Dendritic cell treated with granulocyte-macrophage colony-stimulating factor and Interleukin-4, amounts not matched to agents 40 ng/mL and 50 ng/mL, for 4 days (primary cell): ENCODE measurements at regions not wholly inside any gene's neighbourhood (a gene's known extent, or its start where the extent isn't known, plus 50 kb on each side); places are given as distances from the start of the nearest gene placed in this dataset.

Experiments used
- H3K27ac Mint-ChIP-seq: one replicate; pipeline ENCODE4 v1.8.0; 2022; ENCODE audit warnings: mild to moderate bottlenecking, mixed read lengths
- H3K27me3 Mint-ChIP-seq: one replicate; pipeline ENCODE4 v1.8.0; 2022; ENCODE audit warnings: mild to moderate bottlenecking, mixed read lengths
- H3K36me3 Mint-ChIP-seq: one replicate; pipeline ENCODE4 v1.8.0; 2022; ENCODE audit warnings: low read depth, mixed read lengths
- H3K4me1 Mint-ChIP-seq: one replicate; pipeline ENCODE4 v1.8.0; 2022; ENCODE audit warnings: low read depth, mixed read lengths
- H3K4me3 Mint-ChIP-seq: one replicate; pipeline ENCODE4 v1.8.0; 2022; ENCODE audit warnings: mild to moderate bottlenecking, moderate library complexity, mixed read lengths
- H3K9me3 Mint-ChIP-seq: one replicate; pipeline ENCODE4 v1.8.0; 2022; ENCODE audit warnings: mixed read lengths
- intact Hi-C: fragments of 100-400 bp; cut with micrococcal nuclease; formaldehyde crosslinking; loops from one replicate; pipeline ENCODE4 v1.15.0; 2022

- H3K4me3 Mint-ChIP-seq: no peak overlapping the region
- intact Hi-C loops: no loop called here
- no peaks in the 10 kb centered on the region for H3K4me1 Mint-ChIP-seq
- H3K36me3 Mint-ChIP-seq: no peaks in the 10 kb centered on the region
- no peak overlapping the region for H3K27ac Mint-ChIP-seq
- H3K9me3 Mint-ChIP-seq: peaks cover 49% of the 10 kb centered on the region
- H3K27me3 Mint-ChIP-seq: no peaks in the 10 kb centered on the region
Observed at GRCh38 chr5:5954275-5954598, 424.1 kb downstream of the MED10 start.

DNA sequence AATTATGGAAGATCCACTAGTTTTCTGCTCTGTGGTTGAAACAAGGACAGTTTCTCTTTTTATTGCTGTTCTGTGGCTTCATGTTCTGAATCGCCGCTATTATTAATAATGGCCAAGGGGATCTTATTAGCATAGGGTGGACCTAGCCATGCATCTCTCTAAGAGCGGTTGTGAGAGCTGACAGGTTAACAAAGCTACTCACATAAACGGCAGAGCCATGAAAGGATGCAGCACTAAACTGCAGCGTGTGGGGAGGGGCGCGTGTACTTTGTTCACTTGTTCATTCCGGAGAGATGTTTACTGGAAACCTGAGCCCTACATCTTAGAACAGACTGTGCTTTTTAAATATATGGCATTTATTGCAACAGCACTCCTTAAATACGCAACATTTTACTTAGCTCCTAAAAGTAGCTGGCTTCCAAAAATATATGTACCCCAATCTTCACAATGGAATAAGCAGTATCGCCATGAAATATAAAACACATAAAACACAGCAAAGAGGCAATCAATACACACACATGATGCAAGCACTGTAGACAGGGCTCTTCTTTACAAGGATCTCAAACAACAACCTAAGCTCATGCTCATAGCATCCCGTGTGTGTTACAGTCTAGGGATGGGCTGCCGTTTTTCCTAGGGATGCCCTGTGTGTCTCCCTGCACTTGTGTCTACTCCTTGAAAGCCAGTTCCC lies 424.6 kb downstream of the MED10 start:
- Mint-ChIP-seq H3K27ac (no peak overlapping the region), H3K36me3 (no peaks in the 10 kb centered on the region), H3K4me1 (no peaks in the 10 kb centered on the region), H3K9me3 (peaks cover 49% of the 10 kb centered on the region), H3K4me3 (no peak overlapping the region), H3K27me3 (no peaks in the 10 kb centered on the region)
- intact Hi-C loops: no loop called here

GRCh38 chr5:5951953-5952352 lies 426.4 kb downstream of the MED10 start:
- H3K4me1 Mint-ChIP-seq: no peaks in the 10 kb centered on the region

DNA sequence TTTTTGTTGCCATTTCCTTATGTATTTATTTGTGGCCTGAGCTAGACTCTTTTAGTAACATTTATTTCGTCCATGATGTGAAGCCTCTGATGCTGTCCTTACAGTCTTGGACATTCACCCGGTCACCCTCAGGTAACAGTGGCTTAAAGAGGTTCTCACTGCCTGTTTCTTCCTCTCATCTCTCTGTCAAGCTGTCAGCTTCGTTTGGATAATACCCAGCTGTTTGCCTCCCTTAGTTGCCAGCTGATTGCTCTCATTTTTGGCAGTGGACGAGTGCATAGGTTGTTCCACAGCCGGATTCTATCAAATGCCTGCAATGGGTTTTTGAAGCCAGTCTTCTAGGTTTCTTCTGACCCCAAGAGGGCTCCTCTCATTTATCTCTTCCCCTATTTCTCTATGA lies 427.7 kb downstream of the MED10 start:
- no peaks in the 10 kb centered on the region for H3K27me3 Mint-ChIP-seq
- no peak overlapping the region for H3K27ac Mint-ChIP-seq
- H3K4me3 Mint-ChIP-seq: no peak overlapping the region
- peaks cover 28% of the 10 kb centered on the region for H3K9me3 Mint-ChIP-seq
- intact Hi-C loops: no loop called here
- no peaks in the 10 kb centered on the region for H3K4me1 Mint-ChIP-seq
- H3K36me3 Mint-ChIP-seq: no peaks in the 10 kb centered on the region

More at GRCh38 chr5:5951953-5952352, 426.4 kb downstream of the MED10 start:
- Mint-ChIP-seq H3K9me3 (peaks cover 36% of the 10 kb centered on the region), H3K27me3 (no peaks in the 10 kb centered on the region), H3K36me3 (no peaks in the 10 kb centered on the region), H3K4me3 (no peak overlapping the region), H3K27ac (no peak overlapping the region)
- intact Hi-C loops: no loop called here

DNA sequence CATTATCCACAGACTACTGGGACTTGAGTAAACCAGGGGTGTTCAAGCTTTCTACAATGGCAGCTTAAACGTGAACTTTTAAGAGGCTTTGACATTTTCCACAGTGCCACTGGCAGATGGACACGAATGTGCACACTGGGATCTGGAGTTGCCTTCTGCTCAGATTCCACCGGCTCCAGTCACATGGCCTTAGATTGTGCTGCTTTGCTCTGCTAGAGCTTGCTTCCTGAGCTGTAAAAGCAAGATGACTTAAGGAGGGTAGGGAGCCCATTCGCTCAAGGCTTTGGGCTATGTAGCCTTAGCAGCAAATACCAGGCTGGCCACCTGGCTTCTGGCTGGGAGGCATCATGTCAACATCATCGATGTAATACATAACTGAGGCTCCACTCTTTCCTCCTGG lies 436.9 kb downstream of the MED10 start:
- H3K9me3 Mint-ChIP-seq: no peaks in the 10 kb centered on the region
- H3K27ac Mint-ChIP-seq: no peak overlapping the region
- no peaks in the 10 kb centered on the region for H3K27me3 Mint-ChIP-seq
- H3K36me3 Mint-ChIP-seq: no peaks in the 10 kb centered on the region
- H3K4me3 Mint-ChIP-seq: no peak overlapping the region
- no peaks in the 10 kb centered on the region for H3K4me1 Mint-ChIP-seq
- intact Hi-C loops: no loop called here

DNA sequence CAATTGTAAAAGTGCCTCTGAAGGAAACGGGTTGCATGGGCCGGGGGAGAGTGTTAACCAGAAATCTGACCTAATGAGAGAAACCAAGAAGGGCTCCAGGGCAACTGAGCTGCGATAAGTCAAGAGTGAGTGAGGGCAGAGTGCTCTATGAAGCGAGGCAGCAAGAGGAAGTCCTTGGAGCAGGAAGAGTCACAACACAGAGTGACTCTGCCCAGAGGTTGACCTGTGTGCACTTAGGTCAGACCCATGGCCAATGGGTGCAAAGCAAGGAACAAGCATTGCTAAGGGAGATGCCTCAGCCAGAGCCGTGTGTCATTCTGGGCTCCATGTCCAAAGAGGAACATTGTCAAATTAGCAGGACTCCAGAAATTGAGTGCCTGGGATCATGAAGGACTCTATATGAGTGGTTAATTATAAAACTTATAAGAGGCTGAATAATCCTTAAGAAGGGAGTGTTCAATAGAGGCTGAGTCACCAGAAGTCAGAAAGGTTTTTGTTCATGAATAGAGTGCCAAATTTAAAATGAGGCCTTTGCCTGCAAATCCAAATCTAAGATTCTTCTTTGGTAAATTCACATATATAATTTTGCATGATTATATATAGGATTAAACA lies 438.5 kb downstream of the MED10 start:
- Mint-ChIP-seq H3K4me3 (no peak overlapping the region), H3K4me1 (no peaks in the 10 kb centered on the region), H3K27ac (no peak overlapping the region), H3K36me3 (no peaks in the 10 kb centered on the region), H3K9me3 (no peaks in the 10 kb centered on the region), H3K27me3 (no peaks in the 10 kb centered on the region)
- intact Hi-C loops: no loop called here

DNA sequence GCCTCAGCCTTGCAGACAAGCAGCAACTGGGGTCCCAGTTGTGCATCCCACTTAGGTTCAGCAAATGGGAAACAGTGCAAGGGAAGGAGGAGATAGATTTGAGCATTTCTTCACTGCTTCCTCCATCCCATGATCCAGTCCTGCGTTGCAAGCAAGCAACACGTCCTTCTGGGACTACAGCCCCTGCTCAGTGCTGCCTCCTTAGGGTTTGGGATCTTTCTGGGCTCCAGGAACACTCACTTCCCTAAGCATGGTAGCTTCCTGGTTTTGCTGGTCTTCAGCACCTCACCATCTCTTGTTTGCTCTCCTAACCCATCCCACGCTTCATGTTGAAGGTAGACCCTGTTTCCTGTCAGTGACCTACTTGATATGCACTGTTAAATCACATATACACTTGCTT lies 444.7 kb downstream of the MED10 start:
- intact Hi-C loops: no loop called here
- H3K4me1 Mint-ChIP-seq: no peaks in the 10 kb centered on the region
- no peaks in the 10 kb centered on the region for H3K27me3 Mint-ChIP-seq
- no peaks in the 10 kb centered on the region for H3K36me3 Mint-ChIP-seq
- no peak overlapping the region for H3K27ac Mint-ChIP-seq
- no peak overlapping the region for H3K4me3 Mint-ChIP-seq
- no peaks in the 10 kb centered on the region for H3K9me3 Mint-ChIP-seq

- Mint-ChIP-seq H3K27me3 (no peaks in the 10 kb centered on the region), H3K27ac (no peak overlapping the region), H3K36me3 (no peaks in the 10 kb centered on the region), H3K4me3 (no peak overlapping the region), H3K9me3 (no peaks in the 10 kb centered on the region), H3K4me1 (no peaks in the 10 kb centered on the region)
- intact Hi-C loops: no loop called here
Observed at GRCh38 chr5:5932824-5933223, 445.5 kb downstream of the MED10 start.

DNA sequence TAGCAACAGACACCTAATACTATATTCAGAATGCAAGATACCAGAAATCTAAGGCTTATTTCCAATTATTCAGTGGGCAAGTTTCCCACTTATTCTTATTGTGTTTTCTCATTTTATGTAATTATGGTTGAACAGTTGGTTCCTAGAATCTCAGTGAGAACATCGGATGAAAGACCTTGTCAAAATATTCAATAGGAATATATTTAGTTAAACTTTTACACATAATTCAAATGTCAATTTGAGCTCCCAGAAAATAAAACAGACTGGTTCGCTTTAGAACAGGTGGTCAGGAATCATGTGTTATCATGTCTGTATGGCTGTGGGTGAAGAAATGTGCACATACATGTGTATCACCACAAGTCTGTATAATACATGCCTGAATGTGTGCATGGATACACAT lies 447.8 kb downstream of the MED10 start:
- no peaks in the 10 kb centered on the region for H3K27me3 Mint-ChIP-seq
- no peak overlapping the region for H3K27ac Mint-ChIP-seq
- H3K36me3 Mint-ChIP-seq: no peaks in the 10 kb centered on the region
- H3K4me1 Mint-ChIP-seq: no peaks in the 10 kb centered on the region
- intact Hi-C loops: no loop called here
- no peak overlapping the region for H3K4me3 Mint-ChIP-seq
- H3K9me3 Mint-ChIP-seq: no peaks in the 10 kb centered on the region

DNA sequence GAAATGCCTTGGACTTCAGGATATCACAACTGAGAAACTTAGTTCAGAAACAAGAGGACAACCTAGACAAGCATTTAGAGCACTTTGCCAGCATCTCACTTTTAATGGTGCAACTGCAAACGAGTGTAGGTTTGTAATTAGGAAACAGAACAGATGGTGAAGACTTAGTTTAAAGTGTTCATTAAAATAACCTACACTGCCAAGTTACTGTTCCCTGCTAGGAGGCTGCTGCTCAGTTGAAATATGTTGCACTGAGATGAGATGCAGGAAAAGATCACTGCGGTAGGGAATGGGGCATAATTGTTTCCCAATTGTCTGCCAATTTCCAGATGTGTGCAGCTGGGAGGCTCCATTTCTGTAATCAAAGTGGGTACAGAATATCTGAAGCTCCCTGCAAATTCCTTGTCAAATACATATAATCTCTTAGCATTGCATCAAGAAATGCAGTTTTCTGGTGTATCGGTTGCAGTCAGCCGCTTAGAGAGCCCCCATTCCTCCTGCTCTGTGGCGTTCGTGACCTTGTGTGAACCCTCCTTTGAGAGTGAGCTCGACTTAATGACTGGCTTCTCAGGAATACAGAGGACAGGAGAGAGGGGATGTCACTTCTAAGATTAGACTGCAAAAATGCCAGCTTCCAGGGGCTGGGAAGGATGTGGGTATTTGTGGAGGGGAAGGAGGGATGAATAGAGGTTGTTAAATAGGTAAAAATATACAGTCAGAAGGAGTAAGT lies 448.9 kb downstream of the MED10 start:
- H3K36me3 Mint-ChIP-seq: no peaks in the 10 kb centered on the region
- H3K9me3 Mint-ChIP-seq: no peaks in the 10 kb centered on the region
- H3K27ac Mint-ChIP-seq: no peak overlapping the region
- H3K27me3 Mint-ChIP-seq: no peaks in the 10 kb centered on the region
- intact Hi-C loops: no loop called here
- no peaks in the 10 kb centered on the region for H3K4me1 Mint-ChIP-seq
- no peak overlapping the region for H3K4me3 Mint-ChIP-seq

DNA sequence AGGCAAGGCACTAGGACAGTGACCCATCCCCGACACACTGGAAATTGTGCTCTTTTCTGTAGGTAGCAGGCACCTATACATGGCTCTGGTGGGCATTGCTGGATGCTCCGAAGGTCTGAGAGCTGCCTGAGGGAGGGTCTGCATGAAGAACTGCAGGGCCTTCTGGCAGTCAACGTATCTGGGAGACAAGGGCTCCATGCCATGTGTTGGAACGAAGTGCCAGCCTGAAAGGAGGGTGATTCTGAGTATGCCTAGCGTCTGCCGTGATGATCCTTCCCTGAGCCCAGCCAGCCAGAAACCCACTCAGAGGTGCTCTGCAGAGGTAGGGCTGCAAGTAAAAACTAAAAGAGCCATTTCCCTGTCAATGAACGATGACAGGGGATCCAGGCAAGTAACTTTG lies 453.2 kb downstream of the MED10 start:
- H3K9me3 Mint-ChIP-seq: no peaks in the 10 kb centered on the region
- no peaks in the 10 kb centered on the region for H3K36me3 Mint-ChIP-seq
- H3K4me3 Mint-ChIP-seq: no peak overlapping the region
- intact Hi-C loops: no loop called here
- no peak overlapping the region for H3K27ac Mint-ChIP-seq
- H3K27me3 Mint-ChIP-seq: no peaks in the 10 kb centered on the region
- H3K4me1 Mint-ChIP-seq: no peaks in the 10 kb centered on the region

DNA sequence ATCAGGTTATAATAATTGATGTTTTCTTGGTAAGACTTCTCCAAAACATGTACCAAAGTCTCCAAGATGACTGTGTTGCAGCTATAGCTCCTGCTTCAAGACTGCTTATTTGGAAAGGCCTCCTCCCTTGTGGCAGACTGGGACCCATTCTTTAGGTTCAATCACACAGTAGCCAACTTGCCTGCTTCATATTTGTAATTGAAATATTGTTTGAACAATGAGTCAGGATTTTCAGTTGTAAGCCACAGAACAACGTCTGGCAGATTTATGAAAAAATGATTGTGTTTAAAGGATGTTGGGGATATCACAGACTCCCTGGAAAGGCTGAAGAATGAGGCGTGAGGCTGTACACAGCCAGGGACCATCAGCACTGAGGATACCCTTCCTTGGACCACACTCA lies 458.9 kb downstream of the MED10 start:
- H3K4me3 Mint-ChIP-seq: no peak overlapping the region
- no peaks in the 10 kb centered on the region for H3K9me3 Mint-ChIP-seq
- no peaks in the 10 kb centered on the region for H3K4me1 Mint-ChIP-seq
- intact Hi-C loops: no loop called here
- H3K27ac Mint-ChIP-seq: no peak overlapping the region
- no peaks in the 10 kb centered on the region for H3K27me3 Mint-ChIP-seq
- H3K36me3 Mint-ChIP-seq: no peaks in the 10 kb centered on the region

DNA sequence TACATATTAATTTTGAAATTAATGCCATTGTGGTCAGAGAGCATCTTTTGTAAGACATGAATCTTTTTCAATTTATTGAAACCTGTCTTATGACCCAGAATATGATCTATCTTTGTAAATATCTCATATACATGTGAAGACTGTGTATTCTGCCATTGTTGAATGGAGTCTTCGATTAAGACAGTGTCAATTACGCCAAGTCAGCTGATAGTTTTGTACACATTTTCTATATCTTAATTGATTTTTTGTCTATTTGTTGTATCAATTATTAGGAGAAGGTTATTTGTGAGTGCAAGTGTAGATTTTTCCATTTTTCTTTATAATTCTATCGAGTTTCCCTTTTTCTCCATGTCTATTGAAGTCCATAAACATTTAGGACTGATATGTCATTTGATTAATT lies 471.6 kb downstream of the MED10 start:
- Mint-ChIP-seq H3K4me1 (no peaks in the 10 kb centered on the region), H3K27ac (no peak overlapping the region), H3K9me3 (no peaks in the 10 kb centered on the region), H3K27me3 (no peaks in the 10 kb centered on the region), H3K36me3 (no peaks in the 10 kb centered on the region), H3K4me3 (no peak overlapping the region)
- intact Hi-C loops: no loop called here

DNA sequence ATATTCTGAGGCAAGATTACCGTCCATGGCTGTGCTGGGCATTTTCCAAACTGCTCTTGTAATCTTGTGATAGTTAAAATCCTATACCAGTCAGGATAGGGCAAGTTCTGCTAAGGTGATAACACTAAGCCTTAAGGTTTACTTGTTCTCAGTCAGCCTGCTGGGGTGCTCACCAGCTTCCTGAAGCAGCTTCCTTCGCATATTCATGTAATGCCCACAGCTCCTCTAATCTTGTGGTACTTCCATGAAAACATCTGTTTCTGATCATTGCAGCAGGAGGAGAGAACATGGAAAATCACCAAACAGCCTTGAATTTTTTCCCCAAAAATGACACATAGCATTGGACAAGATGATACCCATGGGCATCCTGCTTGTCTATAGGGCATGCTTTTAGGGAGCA lies 473.2 kb downstream of the MED10 start:
- H3K27me3 Mint-ChIP-seq: no peaks in the 10 kb centered on the region
- intact Hi-C loops: no loop called here
- H3K4me1 Mint-ChIP-seq: no peaks in the 10 kb centered on the region
- no peak overlapping the region for H3K27ac Mint-ChIP-seq
- H3K4me3 Mint-ChIP-seq: no peak overlapping the region
- H3K9me3 Mint-ChIP-seq: no peaks in the 10 kb centered on the region
- no peaks in the 10 kb centered on the region for H3K36me3 Mint-ChIP-seq

GRCh38 chr5:5904113-5904512 lies 474.2 kb downstream of the MED10 start:
- intact Hi-C loops: no loop called here
- no peaks in the 10 kb centered on the region for H3K27me3 Mint-ChIP-seq
- no peak overlapping the region for H3K27ac Mint-ChIP-seq
- H3K4me1 Mint-ChIP-seq: no peaks in the 10 kb centered on the region
- no peak overlapping the region for H3K4me3 Mint-ChIP-seq
- H3K36me3 Mint-ChIP-seq: no peaks in the 10 kb centered on the region
- H3K9me3 Mint-ChIP-seq: no peaks in the 10 kb centered on the region
